G401.6 (cell line): ENCODE measurements at regions not wholly inside any gene's neighbourhood (a gene's known extent, or its start where the extent isn't known, plus 50 kb on each side); places are given as distances from the start of the nearest gene placed in this dataset.
"Not testable (repeated sequence)": the region's sequence is repeated elsewhere in the genome, so short reads cannot be mapped to it uniquely, and the experiment has no call there.

ENCODE experiments used
- FAIRE-seq: peaks from 2 replicates; lab custom pipeline; 2012; peaks lifted over from hg19 to GRCh38; lab: Jason Lieb, UNC

DNA sequence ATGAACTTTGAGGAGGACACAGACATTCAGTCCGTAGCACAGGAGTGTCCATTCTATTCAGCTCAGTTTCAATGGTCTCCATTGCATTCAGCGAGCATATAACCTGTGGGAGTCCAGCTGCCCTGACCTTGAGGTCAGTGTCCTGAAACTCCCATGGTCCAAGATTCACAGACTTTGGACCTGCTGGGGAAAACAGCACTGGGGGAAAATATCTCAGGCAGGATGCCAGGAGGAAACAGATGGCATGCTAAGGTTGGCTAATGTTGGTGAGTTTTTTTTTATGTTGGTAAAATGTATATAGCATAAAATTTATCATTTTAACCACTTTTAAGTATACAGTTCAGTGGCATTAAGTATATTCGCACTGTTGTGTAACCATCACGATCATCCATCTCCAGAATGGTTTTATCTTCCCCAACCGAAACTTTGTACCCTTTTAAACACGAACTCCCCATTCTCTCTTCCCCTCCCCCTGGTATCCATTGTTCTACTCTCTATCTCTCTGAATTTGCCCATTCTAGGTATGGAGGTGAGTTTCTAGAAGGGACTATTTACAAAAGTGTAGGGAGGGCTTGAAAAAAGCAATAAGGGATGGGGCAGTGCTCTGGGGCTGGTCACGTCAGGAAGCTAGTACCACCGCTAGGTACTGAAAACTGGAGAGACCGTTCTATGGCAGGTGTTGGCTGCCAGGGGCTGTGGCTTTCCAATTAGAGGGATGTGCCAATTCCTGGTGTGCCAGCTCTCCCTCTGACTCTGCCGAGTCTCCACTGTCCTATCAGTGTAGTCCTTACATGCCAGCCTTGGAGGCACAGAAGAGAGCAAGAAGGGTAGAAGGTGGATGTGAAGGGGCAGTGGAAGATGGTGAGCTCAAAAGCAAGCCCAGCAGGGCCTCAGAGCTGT lies 85.3 kb downstream of the FOXD2 start:
- FAIRE-seq, result no peak

- no peak for FAIRE-seq
Measured at GRCh38 chr1:47523835-47524215, 86.0 kb downstream of the FOXD2 start.

DNA sequence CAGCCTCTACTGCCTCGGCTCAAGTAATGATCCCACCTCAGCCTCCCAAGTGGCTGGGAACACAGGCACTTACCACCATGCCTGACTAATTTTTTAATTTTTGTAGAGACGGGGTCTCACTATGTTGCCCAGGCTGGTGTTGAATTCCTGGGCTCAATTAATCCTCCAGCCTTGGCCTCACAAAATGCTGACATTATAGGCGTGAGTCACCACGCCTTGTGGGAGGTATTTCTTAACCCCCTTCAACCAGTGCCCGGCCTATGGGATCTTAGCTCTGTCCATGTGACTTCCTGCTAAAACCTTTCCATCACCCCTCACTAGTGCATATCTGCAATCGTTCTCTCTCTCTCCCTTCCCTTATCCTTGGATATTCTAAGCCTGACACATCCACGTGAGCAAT lies 86.4 kb downstream of the FOXD2 start:
- FAIRE-seq, result no peak

GRCh38 chr1:47527653-47528272 lies 89.9 kb downstream of the FOXD2 start:
- no peak for FAIRE-seq

DNA sequence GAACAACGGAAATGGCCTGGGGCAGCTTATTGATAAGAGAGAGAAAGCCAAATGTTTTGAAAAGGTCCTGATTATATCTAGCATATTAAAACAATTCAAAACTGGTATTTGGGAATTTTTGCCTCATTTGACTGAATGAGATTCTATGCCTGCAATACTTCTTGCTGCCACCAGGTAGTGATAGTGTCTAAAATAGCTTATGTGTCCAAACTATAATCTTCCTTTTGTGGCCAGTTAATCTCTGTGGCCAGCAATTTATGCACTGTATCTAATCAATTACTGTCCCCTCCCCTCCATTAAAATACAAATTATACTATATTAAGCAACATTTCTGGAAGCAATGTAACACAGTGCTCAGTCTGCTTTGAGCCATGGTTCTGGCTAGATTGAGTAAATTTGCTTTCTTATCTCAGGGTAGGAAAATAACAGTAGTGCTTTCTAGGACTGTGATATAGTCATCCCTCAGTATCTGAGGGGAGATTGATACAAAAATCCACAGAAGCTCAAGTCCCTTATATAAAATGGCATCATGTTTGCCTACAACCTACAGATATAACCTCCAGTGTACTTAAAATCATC lies 91.8 kb downstream of the FOXD2 start:
- FAIRE-seq, result no peak

DNA sequence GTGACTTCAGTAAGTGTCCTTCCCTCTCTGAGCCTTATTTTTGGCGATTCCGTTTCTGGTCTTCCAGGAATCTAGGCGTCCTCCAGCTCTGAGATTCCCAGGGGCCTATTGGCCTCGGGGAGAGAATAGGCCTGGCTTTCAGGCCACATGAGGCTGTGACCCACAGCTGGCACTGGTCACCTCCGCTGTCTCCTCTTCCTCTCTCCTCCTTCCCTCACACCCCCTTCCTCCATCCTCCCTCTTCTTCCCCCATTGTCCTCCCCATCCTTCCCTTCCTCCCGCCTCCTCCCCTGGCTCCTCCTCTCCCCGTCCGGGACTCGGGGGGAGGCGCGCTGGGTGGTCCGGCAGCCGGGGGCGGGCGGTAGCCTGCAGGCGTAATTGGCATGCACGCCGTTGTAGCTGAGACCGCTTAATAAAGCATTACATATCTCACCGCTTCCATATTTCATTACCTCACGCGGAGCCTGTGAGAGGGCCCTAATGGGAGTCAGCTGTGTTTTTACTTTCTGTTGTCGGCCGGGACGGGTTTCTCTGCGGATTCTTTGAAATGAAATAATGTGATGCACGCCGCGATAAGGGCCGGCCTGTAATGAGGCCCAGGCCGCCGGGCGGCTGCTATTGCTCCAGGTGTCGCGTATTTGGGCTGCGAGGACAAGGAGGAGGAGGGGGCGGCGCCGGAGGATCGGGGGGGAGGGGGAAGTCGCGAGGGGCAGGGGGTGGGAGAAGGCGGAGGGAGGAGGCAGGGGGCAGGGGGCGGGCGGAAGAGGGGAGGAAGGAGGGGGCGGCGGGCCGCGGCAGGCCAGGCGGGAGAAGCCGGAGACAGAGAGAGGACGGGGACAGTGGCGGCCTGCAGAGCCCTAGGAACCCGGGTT lies 95.3 kb downstream of the FOXD2 start:
- no peak for FAIRE-seq

GRCh38 chr1:47533793-47534328 lies 96.0 kb downstream of the FOXD2 start:
- FAIRE-seq, result no peak

GRCh38 chr1:47534436-47534835 lies 96.6 kb downstream of the FOXD2 start:
- FAIRE-seq, result no peak

DNA sequence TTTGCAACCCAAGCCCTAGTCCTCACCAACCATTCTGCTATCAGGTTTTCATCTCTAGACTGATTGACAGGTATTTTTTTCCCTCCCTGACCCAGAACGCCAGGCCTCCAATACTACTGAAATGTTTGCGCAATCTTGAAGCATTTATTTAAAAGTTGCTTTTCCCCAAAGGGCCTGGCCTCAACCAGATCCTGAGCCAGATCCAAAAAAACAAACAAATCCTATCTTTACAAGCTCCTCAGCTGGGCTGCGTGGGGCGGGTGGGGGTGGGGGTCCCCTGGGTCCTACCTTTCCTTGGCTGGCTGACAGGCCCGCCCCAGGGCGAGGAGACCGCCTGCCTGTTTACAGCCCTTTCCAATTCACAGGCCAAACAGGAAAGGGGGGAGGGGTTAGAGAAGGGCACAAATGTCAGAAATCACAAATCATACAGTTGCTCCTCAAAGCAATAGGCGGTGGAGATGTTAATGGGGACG lies 98.8 kb downstream of the FOXD2 start:
- no peak for FAIRE-seq

GRCh38 chr1:47537268-47537667 lies 99.4 kb downstream of the FOXD2 start:
- no peak for FAIRE-seq

GRCh38 chr1:47537966-47538365 lies 100.1 kb downstream of the FOXD2 start:
- no peak for FAIRE-seq

GRCh38 chr1:47538530-47538929 lies 100.7 kb downstream of the FOXD2 start:
- not testable (repeated sequence) for FAIRE-seq

GRCh38 chr1:47541705-47542104 lies 103.9 kb downstream of the FOXD2 start:
- not testable (repeated sequence) for FAIRE-seq

DNA sequence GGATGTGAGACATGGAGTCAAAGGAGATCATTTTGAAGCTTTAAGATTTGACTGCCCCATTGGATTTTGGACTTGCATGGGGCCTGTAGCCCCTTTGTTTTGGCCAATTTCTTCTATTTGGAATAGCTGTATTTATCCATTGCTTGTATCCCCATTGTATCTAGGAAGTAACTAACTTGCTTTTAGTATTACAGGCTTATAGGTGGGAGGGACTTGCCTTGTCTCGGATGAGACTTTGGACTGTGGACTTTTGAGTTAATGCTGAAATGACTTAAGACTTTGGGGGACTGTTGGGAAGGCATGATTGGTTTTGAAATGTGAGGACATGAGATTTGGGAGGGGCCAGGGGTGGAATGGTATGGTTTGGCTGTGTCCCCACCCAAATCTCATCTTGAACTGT lies 105.2 kb downstream of the FOXD2 start:
- not testable (repeated sequence) for FAIRE-seq

GRCh38 chr1:47545912-47546483 lies 108.2 kb downstream of the FOXD2 start:
- no peak for FAIRE-seq

GRCh38 chr1:47547753-47548573 lies 110.1 kb downstream of the FOXD2 start:
- FAIRE-seq, result no peak

DNA sequence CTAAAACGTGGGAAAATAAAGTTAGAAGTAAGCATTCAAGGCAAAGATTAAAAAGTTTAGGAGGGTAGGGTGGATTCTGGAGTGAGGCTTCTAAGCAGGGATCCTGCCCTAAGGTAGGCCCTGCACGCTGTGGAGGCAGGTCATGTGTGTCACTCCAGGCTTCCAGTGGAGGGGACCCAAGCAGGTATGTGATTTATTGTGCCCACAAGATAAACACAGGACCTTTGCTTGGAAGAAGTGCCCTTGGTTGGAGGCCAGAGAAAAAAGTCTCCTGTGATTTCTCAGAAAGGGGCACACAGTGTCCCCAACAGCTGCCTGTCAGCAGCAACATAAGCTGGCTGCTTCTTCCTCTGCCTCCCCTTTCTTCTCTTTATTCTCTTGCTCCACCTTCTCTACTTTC lies 110.8 kb downstream of the FOXD2 start:
- FAIRE-seq, result no peak

GRCh38 chr1:47549532-47549931 lies 111.7 kb downstream of the FOXD2 start:
- FAIRE-seq, result no peak

GRCh38 chr1:47550929-47551328 lies 113.1 kb downstream of the FOXD2 start:
- FAIRE-seq, result no peak

GRCh38 chr1:47551971-47552528 lies 114.2 kb downstream of the FOXD2 start:
- FAIRE-seq, result no peak
